CD14-positive monocyte (primary cell): ENCODE measurements at regions not wholly inside any gene's neighbourhood (a gene's known extent, or its start where the extent isn't known, plus 50 kb on each side); places are given as distances from the start of the nearest gene placed in this dataset.

Experiments used
- DNase-seq, 3 donors: peaks; one replicate each; pipeline ENCODE4 v3.0.0-alpha.2; 2011 to 2022
- H2AFZ ChIP-seq: 2 replicates; pipeline ENCODE4 v1.6.0; 2012; ENCODE audit warnings: mild to moderate bottlenecking, low read depth, low read length, inconsistent platforms; ENCODE audit not compliant: insufficient read depth, poor library complexity, severe bottlenecking
- H3K27ac ChIP-seq, 2 donors: 1 replicate in 1 of 2; 2 replicates in 1 of 2; pipeline ENCODE4 v1.5.1; 2012 to 2013; ENCODE audit warnings: low read length in 2 of 2, control low read depth in 1 of 2, inconsistent platforms in 1 of 2, low read depth in 1 of 2, mild to moderate bottlenecking in 1 of 2
- H3K27me3 ChIP-seq, 2 donors: one replicate each; pipeline versions ENCODE4 v1.6.0 to v1.6.1; 2011 to 2013; ENCODE audit warnings: low read length in 2 of 2; ENCODE audit not compliant: control insufficient read depth in 2 of 2, insufficient read depth in 2 of 2
- H3K36me3 ChIP-seq, 2 donors: replicated peaks in 1 of 2; 1 replicate in 1 of 2; 2 replicates in 1 of 2; pipeline versions ENCODE4 v1.5.1 to v1.6.1; 2012 to 2013; ENCODE audit warnings: low read length in 2 of 2, control low read depth in 1 of 2, inconsistent platforms in 1 of 2, mild to moderate bottlenecking in 1 of 2; ENCODE audit not compliant: insufficient read depth in 2 of 2, control insufficient read depth in 1 of 2
- H3K4me1 ChIP-seq, 2 donors: 1 replicate in 1 of 2; 2 replicates in 1 of 2; pipeline versions ENCODE4 v1.5.1 to v1.6.1; 2012 to 2013; ENCODE audit warnings: low read length in 2 of 2, control low read depth in 1 of 2, inconsistent platforms in 1 of 2, mild to moderate bottlenecking in 1 of 2, moderate library complexity in 1 of 2; ENCODE audit not compliant: insufficient read depth in 2 of 2, control insufficient read depth in 1 of 2
- H3K4me2 ChIP-seq: replicated peaks from 2 replicates; pipeline ENCODE3; 2012; ENCODE audit warnings: low read length, moderate library complexity, mild to moderate bottlenecking; ENCODE audit not compliant: poor library complexity, severe bottlenecking; ENCODE audit errors: extremely low read depth
- H3K4me3 ChIP-seq, 3 experiments: fragments of 200-600 bp in 1 of 3; sonication (generic) in 1 of 3; replicated peaks in 1 of 3; 1 replicate in 2 of 3; 2 replicates in 1 of 3; pipeline ENCODE4 v1.5.1; 2011 to 2013; ENCODE audit warnings: low read length in 3 of 3, mild to moderate bottlenecking in 3 of 3, control low read depth in 2 of 3, low read depth in 2 of 3, inconsistent platforms in 1 of 3, moderate library complexity in 1 of 3
- H3K79me2 ChIP-seq: 2 replicates; pipeline ENCODE4 v1.6.0; 2012; ENCODE audit warnings: mild to moderate bottlenecking, control low read depth, inconsistent platforms, low read length, moderate library complexity; ENCODE audit not compliant: insufficient read depth
- H3K9ac ChIP-seq: 2 replicates; pipeline ENCODE4 v1.6.0; 2017; ENCODE audit warnings: low read length, mild to moderate bottlenecking; ENCODE audit not compliant: insufficient read depth, poor library complexity, severe bottlenecking
- H3K9me3 ChIP-seq, 2 donors: replicated peaks in 1 of 2; 1 replicate in 1 of 2; 2 replicates in 1 of 2; pipeline versions ENCODE4 v1.5.1 to v1.6.1; 2012 to 2013; ENCODE audit warnings: low read length in 2 of 2, control low read depth in 1 of 2; ENCODE audit not compliant: control insufficient read depth in 1 of 2, insufficient read depth in 1 of 2
- H4K20me1 ChIP-seq: 2 replicates; pipeline ENCODE4 v1.6.0; 2012; ENCODE audit warnings: mild to moderate bottlenecking, low read length, control low read depth, moderate library complexity; ENCODE audit not compliant: insufficient read depth
- H3K27ac Mint-ChIP-seq, 7 donors: one replicate each; pipeline ENCODE4 v1.8.0; 2020; ENCODE audit warnings: mild to moderate bottlenecking in 7 of 7, mixed read lengths in 7 of 7, moderate library complexity in 6 of 7, inconsistent platforms in 2 of 7
- H3K27me3 Mint-ChIP-seq, 3 donors: one replicate each; pipeline ENCODE4 v1.8.0; 2021 to 2022; ENCODE audit warnings: low read depth in 3 of 3, mild to moderate bottlenecking in 3 of 3, mixed read lengths in 3 of 3, moderate library complexity in 3 of 3, inconsistent platforms in 1 of 3
- H3K36me3 Mint-ChIP-seq, 2 donors: one replicate each; pipeline ENCODE4 v1.8.0; 2020; ENCODE audit warnings: mixed read lengths in 2 of 2, inconsistent platforms in 1 of 2, mild to moderate bottlenecking in 1 of 2
- H3K4me1 Mint-ChIP-seq: one replicate; pipeline ENCODE4 v1.8.0; 2020; ENCODE audit warnings: mild to moderate bottlenecking, mixed read lengths
- H3K4me3 Mint-ChIP-seq, 2 donors: one replicate each; pipeline ENCODE4 v1.8.0; 2020; ENCODE audit warnings: mild to moderate bottlenecking in 2 of 2, mixed read lengths in 2 of 2, moderate library complexity in 1 of 2
- H3K9me3 Mint-ChIP-seq, 7 donors: one replicate each; pipeline ENCODE4 v1.8.0; 2020 to 2022; ENCODE audit warnings: mixed read lengths in 7 of 7, mild to moderate bottlenecking in 6 of 7, moderate library complexity in 6 of 7, inconsistent platforms in 2 of 7
- CTCF ChIP-seq: fragments of 200-600 bp; IDR thresholded peaks from one replicate; pipeline ENCODE4 v1.8.0; 2022; ENCODE audit warnings: antibody characterized with exemption, mild to moderate bottlenecking
- WGBS: methylation state at CpG from one replicate; pipeline ENCODE4 v1.1.5; 2013; ENCODE audit warnings: missing lambda C conversion rate; ENCODE audit not compliant: insufficient coverage; 5-methylcytosine and 5-hydroxymethylcytosine counted together
- intact Hi-C, 2 donors: fragments of 100-400 bp; cut with micrococcal nuclease; formaldehyde crosslinking; loops; one replicate each; pipeline versions ENCODE4 v1.15.0 to v1.15.1; 2023

- no peaks in the 10 kb centered on the region for H3K4me1 Mint-ChIP-seq
- H3K4me2 ChIP-seq, result no peak overlapping the region
- intact Hi-C loops, result no loop called here
- no peaks in the 10 kb centered on the region for H4K20me1 ChIP-seq
- H2AFZ ChIP-seq, result no peak overlapping the region
- no peak for TF ChIP-seq CTCF
- H3K79me2 ChIP-seq, result no peaks in the 10 kb centered on the region
- H3K27ac ChIP-seq, result no peak overlapping the region
- no peak overlapping the region for H3K4me3 ChIP-seq
- no peaks in the 10 kb centered on the region for H3K36me3 Mint-ChIP-seq
- peaks cover 5 to 34% (median 13%) of the 10 kb centered on the region in 7 donors for H3K9me3 Mint-ChIP-seq
- H3K27me3 ChIP-seq, result no peaks in the 10 kb centered on the region
- no peak for DNase-seq
- H3K4me1 ChIP-seq, result no peaks in the 10 kb centered on the region
- H3K36me3 ChIP-seq, result no peaks in the 10 kb centered on the region
- WGBS, result 67% methylated on average over 2 of the region's 3 CpGs
- H3K27me3 Mint-ChIP-seq, result peaks cover 0 to 1% (median 0%) of the 10 kb centered on the region in 3 donors
- no peak overlapping the region for H3K9ac ChIP-seq
- peaks cover 14 to 24% of the 10 kb centered on the region in 2 donors for H3K9me3 ChIP-seq
- no peak overlapping the region for H3K4me3 Mint-ChIP-seq
- H3K27ac Mint-ChIP-seq, result no peak overlapping the region
Observed at GRCh38 chr5:122259995-122260394, 52.0 kb upstream of the SNCAIP start.

- no peak for TF ChIP-seq CTCF
- Histone ChIP-seq H3K4me2 (no peak overlapping the region), H3K79me2 (no peaks in the 10 kb centered on the region), H3K9ac (no peak overlapping the region), H3K4me1 (no peaks in the 10 kb centered on the region), H3K9me3 (peaks cover 14 to 26% of the 10 kb centered on the region in 2 donors), H3K27ac (no peak overlapping the region), H3K36me3 (no peaks in the 10 kb centered on the region), H3K27me3 (no peaks in the 10 kb centered on the region), H3K4me3 (no peak overlapping the region), H4K20me1 (no peaks in the 10 kb centered on the region), H2AFZ (no peak overlapping the region)
- WGBS, result 100% methylated on average over 1 of the region's 1 CpG
- intact Hi-C loops, result no loop called here
- Mint-ChIP-seq H3K27me3 (peaks cover 0 to 2% (median 2%) of the 10 kb centered on the region in 3 donors), H3K4me1 (no peaks in the 10 kb centered on the region), H3K4me3 (no peak overlapping the region), H3K9me3 (peaks cover 5 to 28% (median 8%) of the 10 kb centered on the region in 7 donors), H3K27ac (no peak overlapping the region), H3K36me3 (no peaks in the 10 kb centered on the region)
- DNase-seq, result no peak
Observed at GRCh38 chr5:122262103-122262502, 49.9 kb upstream of the SNCAIP start.
